NCI-H187 (cell line): ENCODE measurements at regions not wholly inside any gene's neighbourhood (a gene's known extent, or its start where the extent isn't known, plus 50 kb on each side); places are given as distances from the start of the nearest gene placed in this dataset.

Experiments used
- DNase-seq, 2 experiments: peaks; one replicate each; lab custom pipeline; 2025; lab: John Stamatoyannopoulos, UW

GRCh38 chr5:20420991-20421595 lies 433.1 kb upstream of the CDH18 start:
- DNase-seq = no peak
